Epithelial cell of proximal tubule (primary cell): ENCODE measurements at regions not wholly inside any gene's neighbourhood (a gene's known extent, or its start where the extent isn't known, plus 50 kb on each side); places are given as distances from the start of the nearest gene placed in this dataset.

ENCODE experiments used
- DNase-seq: peaks from one replicate; pipeline ENCODE4 v3.0.0-alpha.2; 2011; ENCODE audit warnings: low read depth
- H3K4me3 ChIP-seq: 2 replicates; pipeline ENCODE4 v1.5.1; 2011; ENCODE audit warnings: low read depth, mild to moderate bottlenecking, low read length
- TF ChIP-seq, protein P1 (sequence below): conservative IDR thresholded peaks from 2 replicates; pipeline ENCODE4 v1.5.1; 2012; ENCODE audit warnings: low read depth, mild to moderate bottlenecking, low read length

DNA sequence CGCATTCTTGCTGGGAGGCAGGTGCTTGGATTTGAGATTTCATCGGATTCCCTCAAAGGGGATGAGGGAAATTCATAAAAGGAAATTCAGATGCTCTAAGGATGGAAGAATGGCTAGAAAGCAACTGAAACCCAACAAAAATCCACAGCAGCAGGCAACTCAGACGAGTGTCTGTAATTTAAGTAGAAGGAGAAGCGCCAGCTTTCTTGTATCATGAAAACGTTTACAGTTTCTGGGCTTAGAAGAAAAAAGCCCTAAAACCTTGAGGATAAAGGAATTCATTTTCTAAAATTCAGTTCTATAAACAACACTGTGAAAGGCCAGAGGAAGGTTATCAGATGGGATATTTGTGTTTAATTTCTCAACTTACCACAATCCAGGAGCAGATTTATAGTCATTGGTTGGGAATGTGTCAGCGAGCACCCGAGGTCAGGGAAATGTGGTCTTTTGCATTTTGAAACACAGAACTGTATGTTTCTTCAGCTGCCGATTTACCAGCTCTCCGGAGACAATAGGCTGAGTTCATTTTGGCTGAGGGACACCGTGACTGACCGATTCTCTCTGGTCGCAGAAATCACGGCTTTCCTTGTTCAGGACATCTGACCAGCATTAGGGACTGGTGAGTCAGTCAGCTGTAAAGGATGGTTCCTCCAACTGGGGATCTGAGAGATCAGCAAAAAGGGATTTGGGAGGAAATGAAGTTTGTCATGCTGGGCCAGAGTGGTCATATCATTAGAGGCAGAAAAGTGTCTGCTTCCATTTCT is 111.6 kb upstream of the ERRFI1 start:
- TF ChIP-seq, protein P1, sequence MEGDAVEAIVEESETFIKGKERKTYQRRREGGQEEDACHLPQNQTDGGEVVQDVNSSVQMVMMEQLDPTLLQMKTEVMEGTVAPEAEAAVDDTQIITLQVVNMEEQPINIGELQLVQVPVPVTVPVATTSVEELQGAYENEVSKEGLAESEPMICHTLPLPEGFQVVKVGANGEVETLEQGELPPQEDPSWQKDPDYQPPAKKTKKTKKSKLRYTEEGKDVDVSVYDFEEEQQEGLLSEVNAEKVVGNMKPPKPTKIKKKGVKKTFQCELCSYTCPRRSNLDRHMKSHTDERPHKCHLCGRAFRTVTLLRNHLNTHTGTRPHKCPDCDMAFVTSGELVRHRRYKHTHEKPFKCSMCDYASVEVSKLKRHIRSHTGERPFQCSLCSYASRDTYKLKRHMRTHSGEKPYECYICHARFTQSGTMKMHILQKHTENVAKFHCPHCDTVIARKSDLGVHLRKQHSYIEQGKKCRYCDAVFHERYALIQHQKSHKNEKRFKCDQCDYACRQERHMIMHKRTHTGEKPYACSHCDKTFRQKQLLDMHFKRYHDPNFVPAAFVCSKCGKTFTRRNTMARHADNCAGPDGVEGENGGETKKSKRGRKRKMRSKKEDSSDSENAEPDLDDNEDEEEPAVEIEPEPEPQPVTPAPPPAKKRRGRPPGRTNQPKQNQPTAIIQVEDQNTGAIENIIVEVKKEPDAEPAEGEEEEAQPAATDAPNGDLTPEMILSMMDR = no peak
- peak; percentile 37 for DNase-seq
- no peak overlapping the region for H3K4me3 ChIP-seq

DNA sequence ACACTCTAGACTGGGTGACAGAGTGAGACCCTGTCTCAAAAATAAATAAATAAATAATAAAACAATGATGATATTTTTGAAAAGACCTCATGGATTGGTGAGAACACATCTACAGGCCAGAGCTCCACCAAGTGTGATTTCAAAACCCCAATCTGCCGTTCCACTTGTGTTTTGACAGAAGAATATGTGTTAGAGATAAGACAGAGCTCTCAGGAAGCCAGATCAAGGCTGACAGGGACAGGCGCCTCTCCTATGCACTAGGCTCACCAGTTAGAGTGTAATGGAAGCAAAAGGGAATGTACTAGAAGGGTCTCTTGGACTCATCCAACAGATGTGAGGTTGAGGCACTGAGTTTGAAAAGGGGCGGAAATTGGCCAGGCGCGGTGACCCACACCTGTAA is 110.7 kb upstream of the ERRFI1 start:
- DNase-seq = no peak
- TF ChIP-seq, protein P1 = no peak
- H3K4me3 ChIP-seq = no peak overlapping the region

- no peak for DNase-seq
- no peak overlapping the region for H3K4me3 ChIP-seq
- TF ChIP-seq, protein P1 = no peak
Observed at GRCh38 chr1:8135250-8135649, 109.1 kb upstream of the ERRFI1 start.

- no peak overlapping the region for H3K4me3 ChIP-seq
- TF ChIP-seq, protein P1 = no peak
Observed at GRCh38 chr1:8134546-8135235, 108.6 kb upstream of the ERRFI1 start.

GRCh38 chr1:8133657-8134430 is 107.7 kb upstream of the ERRFI1 start:
- TF ChIP-seq, protein P1 = no peak
- H3K4me3 ChIP-seq = no peak overlapping the region
- peak; percentile 54 for DNase-seq

More at GRCh38 chr1:8134546-8135235, 108.6 kb upstream of the ERRFI1 start:
- no peak for DNase-seq

DNA sequence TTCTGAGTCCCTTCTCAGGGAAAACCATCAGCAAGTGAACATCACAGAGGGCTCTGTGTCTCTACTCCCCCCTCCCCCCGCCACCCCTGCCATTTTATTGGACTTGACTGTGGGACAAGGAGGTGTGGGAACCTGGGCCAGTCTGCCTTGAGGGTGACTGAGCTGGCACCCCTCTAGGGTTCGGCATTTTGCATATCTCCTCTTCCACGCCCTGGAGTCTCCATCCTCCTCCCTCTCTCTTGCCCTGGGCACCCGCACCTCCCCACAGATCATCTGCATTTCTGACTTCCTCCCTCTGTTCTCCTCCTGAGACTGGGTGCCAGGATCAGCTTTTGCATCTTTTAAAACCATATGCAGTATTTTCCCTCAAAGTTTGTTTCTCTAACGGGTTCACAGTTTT is 107.1 kb upstream of the ERRFI1 start:
- no peak overlapping the region for H3K4me3 ChIP-seq
- DNase-seq = no peak
- TF ChIP-seq, protein P1 = no peak
